HEK293T (cell line): ENCODE measurements at regions not wholly inside any gene's neighbourhood (a gene's known extent, or its start where the extent isn't known, plus 50 kb on each side); places are given as distances from the start of the nearest gene placed in this dataset.

Source experiments
- CTCF ChIA-PET: fragments of 350-600 bp; formaldehyde crosslinking; extraction: SDS; loops from one replicate; lab custom pipeline; 2021; ENCODE audit warnings: antibody characterized with exemption, inconsistent platforms; lab: Yijun Ruan, JAX
- POLR2A ChIA-PET: fragments of 350-600 bp; formaldehyde crosslinking; extraction: SDS; loops from one replicate; lab custom pipeline; 2020; ENCODE audit warnings: antibody characterized with exemption, inconsistent platforms; lab: Yijun Ruan, JAX
- DNase-seq: peaks from one replicate; pipeline ENCODE4 v3.0.0; 2012; ENCODE audit warnings: mixed read lengths; ENCODE audit errors: extremely low spot score
- ARNT ChIP-seq: fragments of 450-650 bp; IDR thresholded peaks from 2 replicates; pipeline ENCODE4 v1.6.1; 2017; ENCODE audit warnings: mild to moderate bottlenecking
- BHLHE40 ChIP-seq: fragments of 450-650 bp; IDR thresholded peaks from 2 replicates; pipeline ENCODE4 v1.6.1; 2016; ENCODE audit warnings: mild to moderate bottlenecking, moderate library complexity, borderline replicate concordance
- CTBP1 ChIP-seq: fragments of 450-650 bp; IDR thresholded peaks from 2 replicates; pipeline ENCODE4 v1.6.1; 2016; ENCODE audit warnings: borderline replicate concordance
- ELF4 ChIP-seq: fragments of 450-650 bp; IDR thresholded peaks from 2 replicates; pipeline ENCODE4 v1.6.1; 2017; ENCODE audit warnings: antibody characterized with exemption
- FOXA1 ChIP-seq: fragments of 450-650 bp; IDR thresholded peaks from 2 replicates; pipeline ENCODE4 v1.6.1; 2016; ENCODE audit warnings: mild to moderate bottlenecking
- FOXK2 ChIP-seq: fragments of 450-650 bp; IDR thresholded peaks from 2 replicates; pipeline ENCODE4 v1.6.1; 2016; ENCODE audit warnings: mild to moderate bottlenecking
- FOXM1 ChIP-seq: fragments of 450-650 bp; IDR thresholded peaks from 2 replicates; pipeline ENCODE4 v1.6.1; 2017; ENCODE audit warnings: mild to moderate bottlenecking, borderline replicate concordance
- HDGF ChIP-seq: fragments of 450-650 bp; IDR thresholded peaks from 2 replicates; pipeline ENCODE4 v1.6.1; 2017; ENCODE audit warnings: antibody characterized with exemption, borderline replicate concordance
- L3MBTL2 ChIP-seq: fragments of 450-650 bp; conservative IDR thresholded peaks from 2 replicates; pipeline ENCODE4 v1.6.1; 2016; ENCODE audit warnings: mild to moderate bottlenecking
- LEF1 ChIP-seq: fragments of 450-650 bp; IDR thresholded peaks from 2 replicates; pipeline ENCODE4 v1.6.1; 2017; ENCODE audit warnings: mild to moderate bottlenecking, borderline replicate concordance
- NFRKB ChIP-seq: fragments of 450-650 bp; IDR thresholded peaks from 2 replicates; pipeline ENCODE4 v1.6.1; 2016; ENCODE audit warnings: mild to moderate bottlenecking, moderate library complexity
- SP1 ChIP-seq: fragments of 450-650 bp; IDR thresholded peaks from 2 replicates; pipeline ENCODE4 v1.6.1; 2017
- SUZ12 ChIP-seq: fragments of 450-650 bp; IDR thresholded peaks from 2 replicates; pipeline ENCODE4 v1.6.1; 2016; ENCODE audit warnings: mild to moderate bottlenecking
- TARDBP ChIP-seq: fragments of 450-650 bp; IDR thresholded peaks from 2 replicates; pipeline ENCODE4 v1.6.1; 2016
- ZNF384 ChIP-seq: fragments of 450-650 bp; IDR thresholded peaks from 2 replicates; pipeline ENCODE4 v1.6.1; 2016
- TF ChIP-seq, protein P1 (sequence below): fragments of 450-650 bp; IDR thresholded peaks from 2 replicates; pipeline ENCODE4 v1.6.1; 2016

GRCh38 chr9:126556560-126557250 lies 57.0 kb upstream of the LMX1B start:
- POLR2A ChIA-PET: interaction anchor here (0.9 kb wide), 1 partner anchor 57 kb away, joined by 3 read pairs; no protein-coding TSS in a partner anchor
- no peak for DNase-seq
- CTCF ChIA-PET: interaction anchor here (0.6 to 2.7 kb wide), 2 partner anchors 57 to 1149 kb away, joined by 3 to 31 read pairs; no protein-coding TSS in a partner anchor
- TF ChIP-seq L3MBTL2 (no peak), FOXA1 (no peak), SP1 (no peak), BHLHE40 (no peak), ZNF384 (no peak), NFRKB (no peak), TARDBP (no peak), ARNT (no peak), FOXM1 (no peak)
- TF ChIP-seq, protein P1, sequence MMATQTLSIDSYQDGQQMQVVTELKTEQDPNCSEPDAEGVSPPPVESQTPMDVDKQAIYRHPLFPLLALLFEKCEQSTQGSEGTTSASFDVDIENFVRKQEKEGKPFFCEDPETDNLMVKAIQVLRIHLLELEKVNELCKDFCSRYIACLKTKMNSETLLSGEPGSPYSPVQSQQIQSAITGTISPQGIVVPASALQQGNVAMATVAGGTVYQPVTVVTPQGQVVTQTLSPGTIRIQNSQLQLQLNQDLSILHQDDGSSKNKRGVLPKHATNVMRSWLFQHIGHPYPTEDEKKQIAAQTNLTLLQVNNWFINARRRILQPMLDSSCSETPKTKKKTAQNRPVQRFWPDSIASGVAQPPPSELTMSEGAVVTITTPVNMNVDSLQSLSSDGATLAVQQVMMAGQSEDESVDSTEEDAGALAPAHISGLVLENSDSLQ: no peak

DNA sequence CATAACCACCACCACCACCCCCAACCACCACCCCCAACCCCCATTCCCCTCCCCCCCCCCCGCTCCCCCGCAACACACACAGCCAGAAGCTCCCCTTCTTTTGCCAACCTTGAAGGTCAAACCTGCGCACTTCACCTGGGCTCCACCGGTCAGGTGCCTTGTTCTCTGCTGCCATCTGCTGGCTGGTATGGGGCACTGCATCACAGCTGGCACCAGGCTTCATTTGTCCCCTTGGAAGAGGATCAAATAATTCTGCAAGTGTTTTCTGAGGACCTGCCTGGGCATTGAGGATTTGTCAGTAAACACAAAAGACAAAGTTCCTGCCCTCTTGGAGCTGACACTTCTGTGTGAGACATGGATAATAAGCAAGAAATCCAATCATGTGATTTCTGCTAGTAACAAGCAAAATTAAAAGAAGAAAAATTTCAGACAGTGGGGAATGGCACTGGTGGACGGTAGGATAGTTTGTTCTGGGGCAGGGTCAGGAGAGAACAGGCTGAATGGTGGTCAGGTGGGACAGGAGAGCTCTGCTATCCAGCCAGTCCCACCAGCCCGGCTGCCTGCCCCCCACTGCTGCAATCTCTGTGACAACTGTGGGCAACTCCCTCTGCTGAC lies 55.6 kb upstream of the LMX1B start:
- TF ChIP-seq FOXK2: no peak
- no peak for TF ChIP-seq ARNT
- TF ChIP-seq, protein P1: no peak
- no peak for TF ChIP-seq ZNF384
- no peak for TF ChIP-seq L3MBTL2
- TF ChIP-seq LEF1: no peak
- no peak for TF ChIP-seq BHLHE40
- TF ChIP-seq CTBP1: no peak
- no peak for TF ChIP-seq SP1
- TF ChIP-seq SUZ12: no peak
- no peak for TF ChIP-seq NFRKB
- no peak for TF ChIP-seq FOXM1
- TF ChIP-seq HDGF: no peak
- TF ChIP-seq ELF4: no peak
- no peak for TF ChIP-seq TARDBP
- TF ChIP-seq FOXA1: no peak
- CTCF ChIA-PET: interaction anchor here (0.6 to 2.7 kb wide), 12 partner anchors 9 to 224 kb away, joined by 3 to 31 read pairs (median 4); no protein-coding TSS in a partner anchor
- POLR2A ChIA-PET: interaction anchor here (0.9 kb wide), 1 partner anchor 58 kb away, joined by 3 read pairs; no protein-coding TSS in a partner anchor
- DNase-seq: peak; percentile 65

DNA sequence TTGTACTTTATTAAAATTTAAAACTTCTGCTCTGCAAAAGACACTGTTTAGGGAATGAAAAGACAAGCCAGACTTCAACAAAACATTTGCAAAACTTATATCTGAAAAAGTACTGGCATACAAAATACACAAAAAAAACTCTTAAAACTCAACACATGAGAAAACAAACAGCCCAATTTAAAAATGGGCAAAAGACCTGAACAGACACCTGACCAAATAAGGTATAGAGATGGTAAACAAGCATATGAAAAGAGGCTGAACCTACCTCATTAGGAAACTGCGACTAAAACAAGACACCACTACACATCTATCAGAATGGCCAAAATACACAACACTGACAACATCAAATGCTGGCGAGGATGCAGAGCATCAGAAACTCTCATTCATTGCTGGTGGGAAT lies 54.4 kb upstream of the LMX1B start:
- DNase-seq: no peak
- ChIA-PET POLR2A (no interaction called here), CTCF (interaction anchor here (2.7 kb wide), 1 partner anchor 59 kb away, joined by 31 read pairs; no protein-coding TSS in a partner anchor)
- no peak for TF ChIP-seq FOXA1
- TF ChIP-seq SP1: no peak
- no peak for TF ChIP-seq TARDBP
- TF ChIP-seq FOXK2: no peak

- TF ChIP-seq CTBP1 (no peak), LEF1 (no peak), BHLHE40 (no peak), ELF4 (no peak), HDGF (no peak)
- TF ChIP-seq, protein P1: no peak
- ChIA-PET CTCF (no interaction called here), POLR2A (no interaction called here)
- no peak for DNase-seq
These were observed 52.1 kb upstream of the LMX1B start for GRCh38 chr9:126561582-126561981.

DNA sequence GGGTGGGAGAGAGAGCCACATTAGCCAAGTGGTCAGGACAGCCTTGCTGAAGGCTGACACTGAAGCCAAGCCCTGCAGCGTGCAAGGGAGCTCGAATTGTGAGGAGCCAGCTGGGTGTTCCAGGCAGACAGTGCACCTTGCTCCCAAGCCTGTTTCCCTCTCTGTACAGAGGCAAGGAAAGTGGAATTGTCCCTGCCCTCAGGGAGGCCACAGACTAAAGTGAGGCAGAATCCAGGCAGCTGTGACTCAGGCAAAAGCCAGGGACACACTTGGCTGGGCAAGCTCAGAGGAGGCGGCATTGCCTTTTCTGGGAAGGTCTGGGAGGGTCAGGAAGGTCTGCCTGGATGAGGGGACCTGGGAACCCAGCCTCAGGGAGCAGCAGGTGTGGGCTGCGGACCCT lies 50.2 kb upstream of the LMX1B start:
- ChIA-PET CTCF (interaction anchor here (0.5 to 1.8 kb wide), 4 partner anchors 10 to 209 kb away, joined by 3 to 8 read pairs (median 4); no protein-coding TSS in a partner anchor), POLR2A (interaction anchor here (1.0 kb wide), 1 partner anchor 24 kb away, joined by 3 read pairs; no protein-coding TSS in a partner anchor)
- TF ChIP-seq CTBP1 (no peak), SP1 (no peak), ELF4 (no peak), ARNT (no peak), BHLHE40 (no peak), SUZ12 (no peak), L3MBTL2 (no peak), ZNF384 (no peak), FOXA1 (no peak), LEF1 (no peak), FOXM1 (no peak), NFRKB (no peak), HDGF (no peak), FOXK2 (no peak)
- TF ChIP-seq, protein P1: no peak
- no peak for DNase-seq
